Right lobe of liver (tissue), 4 donors: ENCODE measurements at regions not wholly inside any gene's neighbourhood (a gene's known extent, or its start where the extent isn't known, plus 50 kb on each side); places are given as distances from the start of the nearest gene placed in this dataset.

Experiments
- POLR2A ChIP-seq: fragments of 450-650 bp; IDR thresholded peaks from one replicate; pipeline ENCODE4 v1.6.1; 2017; ENCODE audit warnings: antibody characterized with exemption, mild to moderate bottlenecking
- TF ChIP-seq, protein P1 (sequence below), 4 donors: fragments of 200-600 bp in 3 of 4; fragments of 450-650 bp in 1 of 4; IDR thresholded peaks; one replicate each; pipeline versions ENCODE4 v1.5.1 to v1.8.0; 2016 to 2022; ENCODE audit warnings: antibody characterized with exemption in 4 of 4, mild to moderate bottlenecking in 2 of 4
- donor health status: DM: no; HTN: no; CAD: no.
- donor health status: DM: no; HTN: no; CAD: no.
- donor health status: DM: no; HTN: yes; CAD: no.

DNA sequence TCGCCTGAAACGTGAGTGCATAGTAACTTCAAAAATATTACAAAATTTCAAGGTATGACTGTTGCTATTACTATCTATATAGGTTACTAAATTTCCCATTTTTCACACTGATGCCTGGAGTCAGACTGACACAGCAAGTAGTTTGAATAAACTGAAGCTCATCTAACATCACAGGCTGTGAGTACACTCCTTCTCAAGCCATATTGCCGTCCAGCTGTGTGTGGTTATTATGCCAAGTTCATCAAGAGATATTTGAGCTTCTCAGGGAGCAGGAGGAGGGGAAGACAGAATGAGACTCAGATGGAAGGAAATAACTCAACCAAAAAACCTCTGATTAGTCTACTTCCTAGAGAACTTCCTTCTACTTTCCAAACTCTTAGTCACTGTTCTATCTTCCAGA, 473.9 kb downstream of the TOX3 start:
- TF ChIP-seq, protein P1, sequence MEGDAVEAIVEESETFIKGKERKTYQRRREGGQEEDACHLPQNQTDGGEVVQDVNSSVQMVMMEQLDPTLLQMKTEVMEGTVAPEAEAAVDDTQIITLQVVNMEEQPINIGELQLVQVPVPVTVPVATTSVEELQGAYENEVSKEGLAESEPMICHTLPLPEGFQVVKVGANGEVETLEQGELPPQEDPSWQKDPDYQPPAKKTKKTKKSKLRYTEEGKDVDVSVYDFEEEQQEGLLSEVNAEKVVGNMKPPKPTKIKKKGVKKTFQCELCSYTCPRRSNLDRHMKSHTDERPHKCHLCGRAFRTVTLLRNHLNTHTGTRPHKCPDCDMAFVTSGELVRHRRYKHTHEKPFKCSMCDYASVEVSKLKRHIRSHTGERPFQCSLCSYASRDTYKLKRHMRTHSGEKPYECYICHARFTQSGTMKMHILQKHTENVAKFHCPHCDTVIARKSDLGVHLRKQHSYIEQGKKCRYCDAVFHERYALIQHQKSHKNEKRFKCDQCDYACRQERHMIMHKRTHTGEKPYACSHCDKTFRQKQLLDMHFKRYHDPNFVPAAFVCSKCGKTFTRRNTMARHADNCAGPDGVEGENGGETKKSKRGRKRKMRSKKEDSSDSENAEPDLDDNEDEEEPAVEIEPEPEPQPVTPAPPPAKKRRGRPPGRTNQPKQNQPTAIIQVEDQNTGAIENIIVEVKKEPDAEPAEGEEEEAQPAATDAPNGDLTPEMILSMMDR (IDR thresholded peaks at IDR 0.05): no peak
- no peak for TF ChIP-seq POLR2A
